ENCODE measurements at regions not wholly inside any gene's neighbourhood (a gene's known extent, or its start where the extent isn't known, plus 50 kb on each side); places are given as distances from the start of the nearest gene placed in this dataset.

- TF ChIP-seq CTCF (IDR thresholded peaks at IDR 0.05; ENCODE audit: low read depth, low read length), result no peak
- no peak for TF ChIP-seq EZH2phosphoT487 (IDR thresholded peaks at IDR 0.05; ENCODE audit: low read depth)
Measured at GRCh38 chr13:105471673-105472072, 1063.8 kb downstream of the EFNB2 start.

Data from OCI-LY3 (cell line).